WTC11 (cell line): ENCODE measurements at regions not wholly inside any gene's neighbourhood (a gene's known extent, or its start where the extent isn't known, plus 50 kb on each side); places are given as distances from the start of the nearest gene placed in this dataset.

Experiments used
- ATAC-seq: fragments of 200-7000 bp; cut with Tn5 transposase; 2 replicates; pipeline ENCODE4 v1.10.0; 2021; ENCODE audit warnings: mild to moderate bottlenecking, moderate library complexity
- CTCF ChIA-PET: fragments of 300-600 bp; sonication (Branson Sonifier 250); formaldehyde crosslinking; loops from one replicate; lab custom pipeline; 2021; ENCODE audit warnings: antibody characterized with exemption; lab: Charles Lee
- POLR2A ChIA-PET: fragments of 350-600 bp; sonication (Branson Sonifier 250); formaldehyde crosslinking; loops from one replicate; lab custom pipeline; 2021; ENCODE audit warnings: antibody characterized with exemption; lab: Charles Lee
- DNase-seq: peaks from one replicate; pipeline ENCODE4 v3.0.0; 2021; ENCODE audit warnings: low spot score
- H3K27ac Mint-ChIP-seq: 2 replicates; pipeline ENCODE4 v1.8.0; 2021; ENCODE audit warnings: mixed read lengths
- H3K27me3 Mint-ChIP-seq: 2 replicates; pipeline ENCODE4 v1.8.0; 2021; ENCODE audit warnings: low read depth, mild to moderate bottlenecking, moderate library complexity, mixed read lengths
- H3K36me3 Mint-ChIP-seq: 2 replicates; pipeline ENCODE4 v1.8.0; 2021; ENCODE audit warnings: mixed read lengths
- H3K4me1 Mint-ChIP-seq: 2 replicates; pipeline ENCODE4 v1.8.0; 2022; ENCODE audit warnings: mixed read lengths
- H3K4me3 Mint-ChIP-seq: 2 replicates; pipeline ENCODE4 v1.8.0; 2021; ENCODE audit warnings: mild to moderate bottlenecking, moderate library complexity, mixed read lengths
- H3K9me3 Mint-ChIP-seq: 2 replicates; pipeline ENCODE4 v1.8.0; 2021; ENCODE audit warnings: mixed read lengths
- ATF1 ChIP-seq: sonication (generic); formaldehyde crosslinking; IDR thresholded peaks from 2 replicates; pipeline ENCODE4 v1.8.1; 2023; ENCODE audit warnings: mild to moderate bottlenecking, moderate library complexity, missing genetic modification reagents
- CREM ChIP-seq: sonication (generic); formaldehyde crosslinking; IDR thresholded peaks from 2 replicates; pipeline ENCODE4 v1.8.1; 2022; ENCODE audit warnings: mild to moderate bottlenecking, missing genetic modification reagents, moderate library complexity
- EMX1 ChIP-seq: fragments of 250-450 bp; sonication (Bioruptor Pico); IDR thresholded peaks from 2 replicates; pipeline ENCODE4 v1.8.0; 2021; ENCODE audit warnings: mild to moderate bottlenecking
- GABPB1 ChIP-seq: sonication (generic); formaldehyde crosslinking; IDR thresholded peaks from 2 replicates; pipeline ENCODE4 v1.8.1; 2023; ENCODE audit warnings: mild to moderate bottlenecking, missing genetic modification reagents
- JUN ChIP-seq: sonication (generic); formaldehyde crosslinking; IDR thresholded peaks from 2 replicates; pipeline ENCODE4 v1.8.0; 2023; ENCODE audit warnings: mild to moderate bottlenecking, missing genetic modification reagents
- KAT7 ChIP-seq: sonication (generic); formaldehyde crosslinking; IDR thresholded peaks from 2 replicates; pipeline ENCODE4 v1.8.1; 2023; ENCODE audit warnings: missing genetic modification reagents, mild to moderate bottlenecking, borderline replicate concordance
- MYBL2 ChIP-seq: sonication (generic); formaldehyde crosslinking; IDR thresholded peaks from 2 replicates; pipeline ENCODE4 v1.8.1; 2023; ENCODE audit warnings: mild to moderate bottlenecking, moderate library complexity, missing genetic modification reagents
- NR1H2 ChIP-seq: sonication (generic); formaldehyde crosslinking; IDR thresholded peaks from 2 replicates; pipeline ENCODE4 v1.9.0; 2021; ENCODE audit warnings: mild to moderate bottlenecking, moderate library complexity, missing genetic modification reagents
- NR2C2 ChIP-seq: sonication (generic); formaldehyde crosslinking; IDR thresholded peaks from 2 replicates; pipeline ENCODE4 v1.8.0; 2022; ENCODE audit warnings: mild to moderate bottlenecking, missing genetic modification reagents
- TEAD1 ChIP-seq: sonication (generic); formaldehyde crosslinking; IDR thresholded peaks from 2 replicates; pipeline ENCODE4 v1.8.0; 2022; ENCODE audit warnings: mild to moderate bottlenecking, missing genetic modification reagents
- TP53 ChIP-seq: sonication (generic); formaldehyde crosslinking; IDR thresholded peaks from 2 replicates; pipeline ENCODE4 v1.8.1; 2023; ENCODE audit warnings: mild to moderate bottlenecking, missing genetic modification reagents
- ZNF121 ChIP-seq: sonication (generic); formaldehyde crosslinking; IDR thresholded peaks from 2 replicates; pipeline ENCODE4 v1.8.0; 2023; ENCODE audit warnings: missing genetic modification reagents
- ZNF232 ChIP-seq: sonication (generic); formaldehyde crosslinking; IDR thresholded peaks from 2 replicates; pipeline ENCODE4 v1.8.0; 2022; ENCODE audit warnings: mild to moderate bottlenecking, missing genetic modification reagents
- TF ChIP-seq, protein P1 (sequence below): sonication (generic); formaldehyde crosslinking; IDR thresholded peaks from 2 replicates; pipeline ENCODE4 v1.8.0; 2023; ENCODE audit warnings: missing genetic modification reagents
- TF ChIP-seq, protein P2 (sequence below): fragments of 250-450 bp; sonication (Bioruptor Pico); IDR thresholded peaks from 2 replicates; pipeline ENCODE4 v2.1.2; 2022; ENCODE audit warnings: mild to moderate bottlenecking, moderate library complexity
- TF ChIP-seq, protein P3 (sequence below): fragments of 250-450 bp; sonication (Bioruptor Pico); IDR thresholded peaks from 2 replicates; pipeline ENCODE4 v1.9.0; 2021; ENCODE audit warnings: mild to moderate bottlenecking
- TF ChIP-seq, protein P4 (sequence below): sonication (generic); formaldehyde crosslinking; IDR thresholded peaks from 2 replicates; pipeline ENCODE4 v1.8.1; 2023; ENCODE audit warnings: mild to moderate bottlenecking, missing genetic modification reagents, moderate library complexity
- TF ChIP-seq, protein P5 (sequence below): sonication (generic); formaldehyde crosslinking; conservative IDR thresholded peaks from 2 replicates; pipeline ENCODE4 v1.8.1; 2022; ENCODE audit warnings: mild to moderate bottlenecking, missing genetic modification reagents

DNA sequence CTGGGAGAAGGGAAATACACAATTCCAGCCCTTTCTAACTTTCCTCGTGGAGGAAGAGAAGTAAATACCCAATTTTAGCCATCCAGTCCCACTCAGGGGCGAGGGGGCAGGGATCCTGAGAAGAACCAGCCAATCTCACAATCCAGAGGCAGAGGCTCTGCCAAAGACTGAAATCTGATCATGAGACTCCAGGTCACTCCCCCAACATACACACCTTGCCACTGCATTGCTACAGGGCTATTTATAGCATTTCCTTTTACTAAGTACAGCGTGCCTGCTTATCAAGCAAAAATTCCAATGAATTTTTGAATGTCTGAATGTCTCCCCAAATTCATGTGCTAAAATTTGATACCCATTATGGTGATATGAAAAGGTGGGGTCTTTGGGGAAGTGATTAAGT is 1687.5 kb downstream of the EFNB2 start (continued):
- TF ChIP-seq, protein P1, sequence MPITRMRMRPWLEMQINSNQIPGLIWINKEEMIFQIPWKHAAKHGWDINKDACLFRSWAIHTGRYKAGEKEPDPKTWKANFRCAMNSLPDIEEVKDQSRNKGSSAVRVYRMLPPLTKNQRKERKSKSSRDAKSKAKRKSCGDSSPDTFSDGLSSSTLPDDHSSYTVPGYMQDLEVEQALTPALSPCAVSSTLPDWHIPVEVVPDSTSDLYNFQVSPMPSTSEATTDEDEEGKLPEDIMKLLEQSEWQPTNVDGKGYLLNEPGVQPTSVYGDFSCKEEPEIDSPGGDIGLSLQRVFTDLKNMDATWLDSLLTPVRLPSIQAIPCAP (CRISPR knock-in tag), result no peak
- TF ChIP-seq, protein P2, sequence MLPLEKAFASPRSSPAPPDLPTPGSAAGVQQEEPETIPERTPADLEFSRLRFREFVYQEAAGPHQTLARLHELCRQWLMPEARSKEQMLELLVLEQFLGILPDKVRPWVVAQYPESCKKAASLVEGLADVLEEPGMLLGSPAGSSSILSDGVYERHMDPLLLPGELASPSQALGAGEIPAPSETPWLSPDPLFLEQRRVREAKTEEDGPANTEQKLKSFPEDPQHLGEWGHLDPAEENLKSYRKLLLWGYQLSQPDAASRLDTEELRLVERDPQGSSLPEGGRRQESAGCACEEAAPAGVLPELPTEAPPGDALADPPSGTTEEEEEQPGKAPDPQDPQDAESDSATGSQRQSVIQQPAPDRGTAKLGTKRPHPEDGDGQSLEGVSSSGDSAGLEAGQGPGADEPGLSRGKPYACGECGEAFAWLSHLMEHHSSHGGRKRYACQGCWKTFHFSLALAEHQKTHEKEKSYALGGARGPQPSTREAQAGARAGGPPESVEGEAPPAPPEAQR (CRISPR knock-in tag), result no peak
- TF ChIP-seq TEAD1 (no peak), KAT7 (CRISPR knock-in tag) (no peak), GABPB1 (CRISPR knock-in tag) (no peak), JUN (CRISPR knock-in tag) (no peak), ZNF232 (CRISPR knock-in tag) (no peak), ATF1 (CRISPR knock-in tag) (no peak)
- TF ChIP-seq, protein P3, sequence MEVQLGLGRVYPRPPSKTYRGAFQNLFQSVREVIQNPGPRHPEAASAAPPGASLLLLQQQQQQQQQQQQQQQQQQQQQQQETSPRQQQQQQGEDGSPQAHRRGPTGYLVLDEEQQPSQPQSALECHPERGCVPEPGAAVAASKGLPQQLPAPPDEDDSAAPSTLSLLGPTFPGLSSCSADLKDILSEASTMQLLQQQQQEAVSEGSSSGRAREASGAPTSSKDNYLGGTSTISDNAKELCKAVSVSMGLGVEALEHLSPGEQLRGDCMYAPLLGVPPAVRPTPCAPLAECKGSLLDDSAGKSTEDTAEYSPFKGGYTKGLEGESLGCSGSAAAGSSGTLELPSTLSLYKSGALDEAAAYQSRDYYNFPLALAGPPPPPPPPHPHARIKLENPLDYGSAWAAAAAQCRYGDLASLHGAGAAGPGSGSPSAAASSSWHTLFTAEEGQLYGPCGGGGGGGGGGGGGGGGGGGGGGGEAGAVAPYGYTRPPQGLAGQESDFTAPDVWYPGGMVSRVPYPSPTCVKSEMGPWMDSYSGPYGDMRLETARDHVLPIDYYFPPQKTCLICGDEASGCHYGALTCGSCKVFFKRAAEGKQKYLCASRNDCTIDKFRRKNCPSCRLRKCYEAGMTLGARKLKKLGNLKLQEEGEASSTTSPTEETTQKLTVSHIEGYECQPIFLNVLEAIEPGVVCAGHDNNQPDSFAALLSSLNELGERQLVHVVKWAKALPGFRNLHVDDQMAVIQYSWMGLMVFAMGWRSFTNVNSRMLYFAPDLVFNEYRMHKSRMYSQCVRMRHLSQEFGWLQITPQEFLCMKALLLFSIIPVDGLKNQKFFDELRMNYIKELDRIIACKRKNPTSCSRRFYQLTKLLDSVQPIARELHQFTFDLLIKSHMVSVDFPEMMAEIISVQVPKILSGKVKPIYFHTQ (CRISPR knock-in tag), result no peak
- TF ChIP-seq, protein P4, sequence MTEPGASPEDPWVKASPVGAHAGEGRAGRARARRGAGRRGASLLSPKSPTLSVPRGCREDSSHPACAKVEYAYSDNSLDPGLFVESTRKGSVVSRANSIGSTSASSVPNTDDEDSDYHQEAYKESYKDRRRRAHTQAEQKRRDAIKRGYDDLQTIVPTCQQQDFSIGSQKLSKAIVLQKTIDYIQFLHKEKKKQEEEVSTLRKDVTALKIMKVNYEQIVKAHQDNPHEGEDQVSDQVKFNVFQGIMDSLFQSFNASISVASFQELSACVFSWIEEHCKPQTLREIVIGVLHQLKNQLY, result no peak

DNA sequence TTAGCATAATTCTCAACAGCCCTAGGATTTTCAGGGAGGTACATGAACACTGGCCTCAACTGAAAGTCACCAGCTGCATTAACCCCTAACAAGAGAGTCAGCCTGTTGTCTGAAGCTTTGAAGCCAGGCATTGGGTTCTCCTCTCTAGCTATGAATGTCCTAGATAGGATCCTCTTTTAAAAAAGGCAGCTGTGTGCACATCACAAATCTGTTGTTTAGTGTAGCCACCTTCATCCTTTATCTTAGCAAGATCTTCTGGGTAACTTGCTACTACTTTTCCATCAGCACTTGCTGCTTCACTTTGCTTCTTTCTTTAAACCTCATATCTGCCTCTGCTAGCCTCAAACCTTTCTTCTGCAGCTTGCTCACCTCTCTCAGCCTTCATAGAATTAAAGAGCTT is 1692.1 kb downstream of the EFNB2 start:
- DNase-seq, result no peak
- H3K4me3 Mint-ChIP-seq, result no peak overlapping the region
- POLR2A ChIA-PET, result no interaction called here
- H3K27ac Mint-ChIP-seq, result no peak overlapping the region
- H3K9me3 Mint-ChIP-seq, result peaks cover 3% of the 10 kb centered on the region; the same call in 1 of the 2 replicates
- CTCF ChIA-PET, result no interaction called here
- H3K27me3 Mint-ChIP-seq, result no peaks in the 10 kb centered on the region
- TF ChIP-seq TP53 (CRISPR knock-in tag) (no peak), EMX1 (CRISPR knock-in tag) (no peak)
- TF ChIP-seq, all 79 proteins: peak for 0
- Mint-ChIP-seq H3K36me3 (no peaks in the 10 kb centered on the region), H3K4me1 (peaks cover 11% of the 10 kb centered on the region)
- no peak for ATAC-seq

DNA sequence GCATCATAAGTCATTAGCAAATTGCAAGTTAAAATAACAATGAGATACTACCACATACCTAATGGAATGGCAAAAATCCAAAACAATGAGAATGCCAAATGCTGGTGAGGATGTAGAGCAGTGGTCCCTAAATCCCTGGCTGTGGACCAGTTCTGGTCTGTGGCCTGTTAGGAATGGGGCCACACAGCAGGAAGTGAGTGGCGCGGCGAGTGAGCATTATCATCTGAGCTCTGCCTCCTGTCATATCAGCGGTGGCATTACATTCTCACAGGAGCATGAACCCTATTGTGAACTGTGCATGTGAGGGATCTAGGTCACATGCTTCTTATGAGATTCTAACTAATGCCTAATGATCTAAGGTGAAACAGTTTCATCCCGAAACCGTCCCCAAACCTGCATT is 1694.4 kb downstream of the EFNB2 start:
- DNase-seq (no peak), ATAC-seq (no peak)
- H3K27ac Mint-ChIP-seq, result no peak overlapping the region
- ChIA-PET POLR2A (no interaction called here), CTCF (no interaction called here)
- no peaks in the 10 kb centered on the region; the same call in 1 of the 2 replicates for H3K27me3 Mint-ChIP-seq
- peaks cover 3% of the 10 kb centered on the region; the same call in 1 of the 2 replicates for H3K9me3 Mint-ChIP-seq
- TF ChIP-seq MYBL2, result no peak
- no peak for TF ChIP-seq NR1H2
- TF ChIP-seq, protein P5, sequence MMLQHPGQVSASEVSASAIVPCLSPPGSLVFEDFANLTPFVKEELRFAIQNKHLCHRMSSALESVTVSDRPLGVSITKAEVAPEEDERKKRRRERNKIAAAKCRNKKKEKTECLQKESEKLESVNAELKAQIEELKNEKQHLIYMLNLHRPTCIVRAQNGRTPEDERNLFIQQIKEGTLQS, result no peak
- no peak for TF ChIP-seq NR2C2 (CRISPR knock-in tag)
- no peak for TF ChIP-seq ZNF121 (CRISPR knock-in tag)
- TF ChIP-seq CREM, result no peak
- H3K4me1 Mint-ChIP-seq, result peaks cover 2% of the 10 kb centered on the region
- H3K4me3 Mint-ChIP-seq, result no peak overlapping the region
- H3K36me3 Mint-ChIP-seq, result no peaks in the 10 kb centered on the region
